HepG2 (cell line): ENCODE measurements at regions not wholly inside any gene's neighbourhood (a gene's known extent, or its start where the extent isn't known, plus 50 kb on each side); places are given as distances from the start of the nearest gene placed in this dataset.
A peak's percentile ranks its signal among the peaks of the same experiment; 100 is the strongest.

ENCODE experiments used
- ARNT ChIP-seq: fragments of 450-650 bp; IDR thresholded peaks from 2 replicates; pipeline ENCODE4 v1.6.1; 2017
- CBFB ChIP-seq: sonication (generic); formaldehyde crosslinking; IDR thresholded peaks from 2 replicates; pipeline ENCODE4 v1.4.0; 2020; ENCODE audit warnings: missing genetic modification reagents
- EP300 ChIP-seq, 3 experiments: sonication (generic) in 1 of 3; formaldehyde crosslinking in 1 of 3; IDR thresholded peaks; 2 replicates each; pipeline versions ENCODE4 v1.5.1 to v1.6.1; 2011 to 2020; ENCODE audit warnings: low read depth in 2 of 3, low read length in 2 of 3, borderline replicate concordance in 1 of 3, improper control_type of control experiment in 1 of 3, mild to moderate bottlenecking in 1 of 3, missing genetic modification reagents in 1 of 3, moderate library complexity in 1 of 3
- GFI1 ChIP-seq: sonication (generic); formaldehyde crosslinking; IDR thresholded peaks from 2 replicates; pipeline ENCODE4 v1.5.0; 2020; ENCODE audit warnings: missing genetic modification reagents, mild to moderate bottlenecking, borderline replicate concordance
- GLI4 ChIP-seq: sonication (generic); formaldehyde crosslinking; IDR thresholded peaks from 2 replicates; pipeline ENCODE4 v1.5.1; 2020; ENCODE audit warnings: missing genetic modification reagents, mild to moderate bottlenecking, moderate library complexity, borderline replicate concordance
- HES4 ChIP-seq: sonication (generic); formaldehyde crosslinking; IDR thresholded peaks from 2 replicates; pipeline ENCODE4 v1.9.0; 2021; ENCODE audit warnings: mild to moderate bottlenecking, missing genetic modification reagents, borderline replicate concordance
- HMG20A ChIP-seq: IDR thresholded peaks from 2 replicates; pipeline ENCODE4 v1.6.1; 2016; ENCODE audit warnings: borderline replicate concordance
- MXI1 ChIP-seq: IDR thresholded peaks from 3 replicates; pipeline ENCODE4 v1.6.1; 2012; ENCODE audit warnings: low read depth, low read length, inconsistent platforms, borderline replicate concordance
- NKX3-1 ChIP-seq: sonication (generic); formaldehyde crosslinking; IDR thresholded peaks from 2 replicates; pipeline ENCODE4 v1.5.0; 2020; ENCODE audit warnings: missing genetic modification reagents
- NR3C1 ChIP-seq: sonication (generic); formaldehyde crosslinking; IDR thresholded peaks from 2 replicates; pipeline ENCODE4 v1.4.0; 2020; ENCODE audit warnings: missing genetic modification reagents
- ZNF235 ChIP-seq: sonication (generic); formaldehyde crosslinking; IDR thresholded peaks from 2 replicates; pipeline ENCODE4 v1.8.1; 2023; ENCODE audit warnings: mild to moderate bottlenecking, missing genetic modification reagents, borderline replicate concordance
- ZNF430 ChIP-seq: sonication (generic); formaldehyde crosslinking; IDR thresholded peaks from 2 replicates; pipeline ENCODE4 v1.9.0; 2021; ENCODE audit warnings: mild to moderate bottlenecking, missing genetic modification reagents
- ZNF605 ChIP-seq: sonication (generic); formaldehyde crosslinking; IDR thresholded peaks from 2 replicates; pipeline ENCODE4 v1.8.0; 2022; ENCODE audit warnings: mild to moderate bottlenecking, missing genetic modification reagents
- TF ChIP-seq, protein P1 (sequence below): sonication (generic); formaldehyde crosslinking; IDR thresholded peaks from 2 replicates; pipeline ENCODE4 v1.5.1; 2020; ENCODE audit warnings: mild to moderate bottlenecking, missing genetic modification reagents, moderate library complexity
- TF ChIP-seq, protein P2 (sequence below): sonication (generic); formaldehyde crosslinking; IDR thresholded peaks from 2 replicates; pipeline ENCODE4 v1.5.1; 2020; ENCODE audit warnings: missing genetic modification reagents, mild to moderate bottlenecking, borderline replicate concordance
- TF ChIP-seq, protein P3 (sequence below): IDR thresholded peaks from 2 replicates; pipeline ENCODE4 v1.6.1; 2018; ENCODE audit warnings: missing genetic modification reagents, mild to moderate bottlenecking, missing compliant biosample characterization

GRCh38 chr9:134258828-134259546 is 67.3 kb upstream of the RXRA start (continued):
- TF ChIP-seq, protein P1, sequence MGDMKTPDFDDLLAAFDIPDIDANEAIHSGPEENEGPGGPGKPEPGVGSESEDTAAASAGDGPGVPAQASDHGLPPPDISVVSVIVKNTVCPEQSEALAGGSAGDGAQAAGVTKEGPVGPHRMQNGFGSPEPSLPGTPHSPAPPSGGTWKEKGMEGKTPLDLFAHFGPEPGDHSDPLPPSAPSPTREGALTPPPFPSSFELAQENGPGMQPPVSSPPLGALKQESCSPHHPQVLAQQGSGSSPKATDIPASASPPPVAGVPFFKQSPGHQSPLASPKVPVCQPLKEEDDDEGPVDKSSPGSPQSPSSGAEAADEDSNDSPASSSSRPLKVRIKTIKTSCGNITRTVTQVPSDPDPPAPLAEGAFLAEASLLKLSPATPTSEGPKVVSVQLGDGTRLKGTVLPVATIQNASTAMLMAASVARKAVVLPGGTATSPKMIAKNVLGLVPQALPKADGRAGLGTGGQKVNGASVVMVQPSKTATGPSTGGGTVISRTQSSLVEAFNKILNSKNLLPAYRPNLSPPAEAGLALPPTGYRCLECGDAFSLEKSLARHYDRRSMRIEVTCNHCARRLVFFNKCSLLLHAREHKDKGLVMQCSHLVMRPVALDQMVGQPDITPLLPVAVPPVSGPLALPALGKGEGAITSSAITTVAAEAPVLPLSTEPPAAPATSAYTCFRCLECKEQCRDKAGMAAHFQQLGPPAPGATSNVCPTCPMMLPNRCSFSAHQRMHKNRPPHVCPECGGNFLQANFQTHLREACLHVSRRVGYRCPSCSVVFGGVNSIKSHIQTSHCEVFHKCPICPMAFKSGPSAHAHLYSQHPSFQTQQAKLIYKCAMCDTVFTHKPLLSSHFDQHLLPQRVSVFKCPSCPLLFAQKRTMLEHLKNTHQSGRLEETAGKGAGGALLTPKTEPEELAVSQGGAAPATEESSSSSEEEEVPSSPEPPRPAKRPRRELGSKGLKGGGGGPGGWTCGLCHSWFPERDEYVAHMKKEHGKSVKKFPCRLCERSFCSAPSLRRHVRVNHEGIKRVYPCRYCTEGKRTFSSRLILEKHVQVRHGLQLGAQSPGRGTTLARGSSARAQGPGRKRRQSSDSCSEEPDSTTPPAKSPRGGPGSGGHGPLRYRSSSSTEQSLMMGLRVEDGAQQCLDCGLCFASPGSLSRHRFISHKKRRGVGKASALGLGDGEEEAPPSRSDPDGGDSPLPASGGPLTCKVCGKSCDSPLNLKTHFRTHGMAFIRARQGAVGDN (CRISPR knock-in tag): peak; percentile 69
- TF ChIP-seq, protein P2, sequence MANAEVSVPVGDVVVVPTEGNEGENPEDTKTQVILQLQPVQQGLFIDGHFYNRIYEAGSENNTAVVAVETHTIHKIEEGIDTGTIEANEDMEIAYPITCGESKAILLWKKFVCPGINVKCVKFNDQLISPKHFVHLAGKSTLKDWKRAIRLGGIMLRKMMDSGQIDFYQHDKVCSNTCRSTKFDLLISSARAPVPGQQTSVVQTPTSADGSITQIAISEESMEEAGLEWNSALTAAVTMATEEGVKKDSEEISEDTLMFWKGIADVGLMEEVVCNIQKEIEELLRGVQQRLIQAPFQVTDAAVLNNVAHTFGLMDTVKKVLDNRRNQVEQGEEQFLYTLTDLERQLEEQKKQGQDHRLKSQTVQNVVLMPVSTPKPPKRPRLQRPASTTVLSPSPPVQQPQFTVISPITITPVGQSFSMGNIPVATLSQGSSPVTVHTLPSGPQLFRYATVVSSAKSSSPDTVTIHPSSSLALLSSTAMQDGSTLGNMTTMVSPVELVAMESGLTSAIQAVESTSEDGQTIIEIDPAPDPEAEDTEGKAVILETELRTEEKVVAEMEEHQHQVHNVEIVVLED: peak; percentile 35; the same call in 1 of the 2 replicates
- TF ChIP-seq EP300 (IDR thresholded peaks at IDR 0.05; ENCODE audit: low read depth in 2 of 2, low read length in 2 of 2) (peak; percentile 10 to 88; a peak in 3 of 4 replicates), EP300 (CRISPR knock-in tag; IDR thresholded peaks at IDR 0.05; ENCODE audit: borderline replicate concordance) (peak; percentile 46; the same call in 1 of the 2 replicates), GLI4 (CRISPR knock-in tag) (no peak), MXI1 (no peak), ZNF605 (no peak), GFI1 (CRISPR knock-in tag) (peak; percentile 84), NR3C1 (CRISPR knock-in tag) (no peak), ARNT (no peak), ZNF235 (no peak), NKX3-1 (CRISPR knock-in tag) (peak; percentile 77; the same call in 1 of the 2 replicates), HES4 (CRISPR knock-in tag) (no peak), CBFB (CRISPR knock-in tag) (peak; percentile 80; the same call in 1 of the 2 replicates), HMG20A (CRISPR knock-in tag) (no peak), ZNF430 (peak; percentile 75; the same call in 1 of the 2 replicates)
- TF ChIP-seq, protein P3, sequence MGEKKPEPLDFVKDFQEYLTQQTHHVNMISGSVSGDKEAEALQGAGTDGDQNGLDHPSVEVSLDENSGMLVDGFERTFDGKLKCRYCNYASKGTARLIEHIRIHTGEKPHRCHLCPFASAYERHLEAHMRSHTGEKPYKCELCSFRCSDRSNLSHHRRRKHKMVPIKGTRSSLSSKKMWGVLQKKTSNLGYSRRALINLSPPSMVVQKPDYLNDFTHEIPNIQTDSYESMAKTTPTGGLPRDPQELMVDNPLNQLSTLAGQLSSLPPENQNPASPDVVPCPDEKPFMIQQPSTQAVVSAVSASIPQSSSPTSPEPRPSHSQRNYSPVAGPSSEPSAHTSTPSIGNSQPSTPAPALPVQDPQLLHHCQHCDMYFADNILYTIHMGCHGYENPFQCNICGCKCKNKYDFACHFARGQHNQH (CRISPR knock-in tag): no peak
